ENCODE measurements at regions not wholly inside any gene's neighbourhood (a gene's known extent, or its start where the extent isn't known, plus 50 kb on each side); places are given as distances from the start of the nearest gene placed in this dataset.

DNA sequence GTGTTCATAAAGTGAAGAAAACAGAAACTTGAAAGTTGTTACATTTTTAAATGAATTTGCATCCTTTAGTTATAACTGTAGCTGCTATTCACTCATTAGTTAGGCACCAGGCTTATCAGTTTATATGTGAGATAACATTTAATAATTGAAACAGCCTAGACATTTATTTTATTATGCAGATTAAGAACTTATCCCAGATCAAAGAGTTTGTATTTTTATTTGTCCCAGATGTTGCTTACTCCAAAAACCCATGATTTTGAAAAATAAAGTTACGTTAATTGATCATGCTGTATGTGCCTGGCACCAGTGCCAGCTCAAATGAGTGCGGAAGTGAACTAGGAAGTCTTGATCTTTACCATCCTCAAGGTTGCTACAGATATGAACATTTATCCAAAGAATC lies 172.7 kb upstream of the CARD18 start:
- intact Hi-C loops (cut with DNase I), result no loop called here
- DNase-seq, result no peak
- Histone ChIP-seq H3K9ac (ENCODE audit: low read depth in 2 of 2, low read length in 2 of 2) (no peak overlapping the region), H3K27ac (no peak overlapping the region), H3K9me3 (no peaks in the 10 kb centered on the region), H3K4me1 (no peaks in the 10 kb centered on the region), H3K4me3 (no peak overlapping the region), H3K27me3 (no peaks in the 10 kb centered on the region), H3K36me3 (no peaks in the 10 kb centered on the region)
- TF ChIP-seq, protein P1, sequence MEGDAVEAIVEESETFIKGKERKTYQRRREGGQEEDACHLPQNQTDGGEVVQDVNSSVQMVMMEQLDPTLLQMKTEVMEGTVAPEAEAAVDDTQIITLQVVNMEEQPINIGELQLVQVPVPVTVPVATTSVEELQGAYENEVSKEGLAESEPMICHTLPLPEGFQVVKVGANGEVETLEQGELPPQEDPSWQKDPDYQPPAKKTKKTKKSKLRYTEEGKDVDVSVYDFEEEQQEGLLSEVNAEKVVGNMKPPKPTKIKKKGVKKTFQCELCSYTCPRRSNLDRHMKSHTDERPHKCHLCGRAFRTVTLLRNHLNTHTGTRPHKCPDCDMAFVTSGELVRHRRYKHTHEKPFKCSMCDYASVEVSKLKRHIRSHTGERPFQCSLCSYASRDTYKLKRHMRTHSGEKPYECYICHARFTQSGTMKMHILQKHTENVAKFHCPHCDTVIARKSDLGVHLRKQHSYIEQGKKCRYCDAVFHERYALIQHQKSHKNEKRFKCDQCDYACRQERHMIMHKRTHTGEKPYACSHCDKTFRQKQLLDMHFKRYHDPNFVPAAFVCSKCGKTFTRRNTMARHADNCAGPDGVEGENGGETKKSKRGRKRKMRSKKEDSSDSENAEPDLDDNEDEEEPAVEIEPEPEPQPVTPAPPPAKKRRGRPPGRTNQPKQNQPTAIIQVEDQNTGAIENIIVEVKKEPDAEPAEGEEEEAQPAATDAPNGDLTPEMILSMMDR (IDR thresholded peaks at IDR 0.05), result no peak

- H3K4me1 ChIP-seq, result no peaks in the 10 kb centered on the region
- no peak overlapping the region for H3K4me3 ChIP-seq
- TF ChIP-seq, protein P1 (IDR thresholded peaks at IDR 0.05), result no peak
- no peaks in the 10 kb centered on the region for H3K27me3 ChIP-seq
- no peaks in the 10 kb centered on the region for H3K36me3 ChIP-seq
- intact Hi-C loops (cut with DNase I), result no loop called here
- no peak overlapping the region for H3K27ac ChIP-seq
- H3K9ac ChIP-seq (ENCODE audit: low read depth in 2 of 2, low read length in 2 of 2), result no peak overlapping the region
- no peaks in the 10 kb centered on the region for H3K9me3 ChIP-seq
- DNase-seq, result no peak
Observed at GRCh38 chr11:105298630-105299029, 159.1 kb upstream of the CARD18 start.

- H3K4me3 ChIP-seq, result no peak overlapping the region
- no peak overlapping the region for H3K27ac ChIP-seq
- no peak for DNase-seq
- no peaks in the 10 kb centered on the region for H3K9me3 ChIP-seq
- intact Hi-C loops (cut with DNase I), result no loop called here
- no peaks in the 10 kb centered on the region for H3K4me1 ChIP-seq
- H3K36me3 ChIP-seq, result no peaks in the 10 kb centered on the region
- TF ChIP-seq, protein P1 (IDR thresholded peaks at IDR 0.05), result no peak
- no peak overlapping the region for H3K9ac ChIP-seq (ENCODE audit: low read depth in 2 of 2, low read length in 2 of 2)
- H3K27me3 ChIP-seq, result no peaks in the 10 kb centered on the region
Observed at GRCh38 chr11:105298174-105298573, 158.6 kb upstream of the CARD18 start.

- intact Hi-C loops (cut with DNase I), result no loop called here
- Histone ChIP-seq H3K4me3 (no peak overlapping the region), H3K9me3 (no peaks in the 10 kb centered on the region), H3K27ac (no peak overlapping the region), H3K36me3 (no peaks in the 10 kb centered on the region), H3K27me3 (no peaks in the 10 kb centered on the region), H3K4me1 (no peaks in the 10 kb centered on the region), H3K9ac (ENCODE audit: low read depth in 2 of 2, low read length in 2 of 2) (no peak overlapping the region)
- TF ChIP-seq, protein P1 (IDR thresholded peaks at IDR 0.05), result no peak
- no peak for DNase-seq
Observed at GRCh38 chr11:105297463-105297862, 157.9 kb upstream of the CARD18 start.

- H3K27me3 ChIP-seq, result no peaks in the 10 kb centered on the region
- intact Hi-C loops (cut with DNase I), result no loop called here
- H3K27ac ChIP-seq, result no peak overlapping the region
- no peaks in the 10 kb centered on the region for H3K4me1 ChIP-seq
- DNase-seq, result no peak
- H3K9ac ChIP-seq (ENCODE audit: low read depth in 2 of 2, low read length in 2 of 2), result no peak overlapping the region
- H3K4me3 ChIP-seq, result no peak overlapping the region
- no peaks in the 10 kb centered on the region for H3K9me3 ChIP-seq
- no peaks in the 10 kb centered on the region for H3K36me3 ChIP-seq
- TF ChIP-seq, protein P1 (IDR thresholded peaks at IDR 0.05), result no peak
Observed at GRCh38 chr11:105296806-105297205, 157.2 kb upstream of the CARD18 start.

GRCh38 chr11:105296386-105296785 lies 156.8 kb upstream of the CARD18 start:
- Histone ChIP-seq H3K4me1 (no peaks in the 10 kb centered on the region), H3K27ac (no peak overlapping the region), H3K4me3 (no peak overlapping the region), H3K27me3 (no peaks in the 10 kb centered on the region), H3K9me3 (no peaks in the 10 kb centered on the region), H3K36me3 (no peaks in the 10 kb centered on the region), H3K9ac (ENCODE audit: low read depth in 2 of 2, low read length in 2 of 2) (no peak overlapping the region)
- TF ChIP-seq, protein P1 (IDR thresholded peaks at IDR 0.05), result no peak
- no peak for DNase-seq
- intact Hi-C loops (cut with DNase I), result no loop called here
